GM19238 (cell line): ENCODE measurements at regions not wholly inside any gene's neighbourhood (a gene's known extent, or its start where the extent isn't known, plus 50 kb on each side); places are given as distances from the start of the nearest gene placed in this dataset.

Experiments used
- DNase-seq: peaks from one replicate; pipeline ENCODE4 v3.0.0; 2011; ENCODE audit warnings: low spot score; ENCODE audit not compliant: insufficient read length

DNA sequence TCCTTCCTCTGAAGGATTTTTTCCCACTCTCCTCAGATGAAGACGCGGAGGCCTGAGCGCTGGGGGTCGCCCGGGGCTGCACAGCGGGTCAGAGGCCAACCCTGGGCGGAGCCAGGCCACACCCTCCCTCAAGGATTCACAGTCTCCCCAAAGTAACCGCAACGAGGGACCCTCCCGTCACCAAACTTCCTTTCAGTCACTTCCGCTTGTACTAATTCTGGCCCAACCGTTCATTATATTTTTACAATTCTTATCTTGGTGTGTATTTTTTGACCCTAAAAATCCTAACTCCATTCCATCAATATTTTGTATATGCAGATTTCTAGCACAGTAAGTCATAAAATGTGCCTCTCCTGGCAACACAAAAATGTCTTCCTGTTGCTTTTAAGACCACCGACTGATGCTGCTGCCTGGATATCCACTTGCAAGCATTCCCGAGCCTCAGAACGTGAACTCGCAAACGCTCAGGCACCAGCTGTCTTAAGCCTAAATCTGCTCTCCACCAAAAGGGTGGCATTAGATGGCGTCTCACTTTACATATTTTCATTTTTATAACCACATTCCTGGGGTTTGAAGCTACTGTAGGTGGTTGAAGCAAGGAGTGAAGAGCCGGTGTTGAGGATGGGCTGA is 128.0 kb downstream of the DLL1 start:
- no peak for DNase-seq

DNA sequence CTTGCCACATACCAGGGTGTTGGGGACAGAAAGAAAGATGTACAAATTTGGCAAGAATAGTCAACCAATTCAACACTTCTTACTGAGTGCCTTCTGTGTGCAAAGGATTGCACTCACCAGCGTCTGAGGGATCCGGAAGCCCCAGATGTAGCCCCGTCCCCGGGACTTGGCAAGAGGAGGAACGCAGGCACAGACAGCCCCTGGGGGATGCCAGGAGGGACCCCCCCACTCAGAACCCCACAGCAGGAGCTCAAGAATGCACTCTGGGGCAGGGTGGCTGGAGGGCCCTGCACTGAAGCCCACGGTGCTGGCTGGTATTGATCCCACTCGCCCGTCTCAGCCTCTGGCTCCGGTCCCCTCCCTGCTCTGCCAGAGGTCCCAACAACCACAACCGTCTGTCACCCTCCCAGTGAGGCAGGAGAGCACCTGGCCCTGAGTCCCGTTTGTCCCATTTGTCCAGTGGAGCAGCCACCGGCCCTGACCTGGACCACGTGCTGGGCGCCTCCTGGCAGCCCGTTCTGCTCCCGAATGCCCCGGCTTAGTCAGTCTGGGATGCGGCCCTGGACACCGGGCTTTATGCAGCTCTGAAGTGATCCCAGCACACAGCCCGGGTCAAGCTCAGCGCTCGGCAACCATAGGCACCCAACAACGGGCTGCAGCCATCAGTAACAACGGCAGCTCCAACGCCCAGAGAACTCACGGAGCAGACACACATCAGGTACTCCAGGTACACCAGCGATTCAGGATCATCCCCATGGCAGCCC is 128.7 kb downstream of the DLL1 start:
- no peak for DNase-seq

DNA sequence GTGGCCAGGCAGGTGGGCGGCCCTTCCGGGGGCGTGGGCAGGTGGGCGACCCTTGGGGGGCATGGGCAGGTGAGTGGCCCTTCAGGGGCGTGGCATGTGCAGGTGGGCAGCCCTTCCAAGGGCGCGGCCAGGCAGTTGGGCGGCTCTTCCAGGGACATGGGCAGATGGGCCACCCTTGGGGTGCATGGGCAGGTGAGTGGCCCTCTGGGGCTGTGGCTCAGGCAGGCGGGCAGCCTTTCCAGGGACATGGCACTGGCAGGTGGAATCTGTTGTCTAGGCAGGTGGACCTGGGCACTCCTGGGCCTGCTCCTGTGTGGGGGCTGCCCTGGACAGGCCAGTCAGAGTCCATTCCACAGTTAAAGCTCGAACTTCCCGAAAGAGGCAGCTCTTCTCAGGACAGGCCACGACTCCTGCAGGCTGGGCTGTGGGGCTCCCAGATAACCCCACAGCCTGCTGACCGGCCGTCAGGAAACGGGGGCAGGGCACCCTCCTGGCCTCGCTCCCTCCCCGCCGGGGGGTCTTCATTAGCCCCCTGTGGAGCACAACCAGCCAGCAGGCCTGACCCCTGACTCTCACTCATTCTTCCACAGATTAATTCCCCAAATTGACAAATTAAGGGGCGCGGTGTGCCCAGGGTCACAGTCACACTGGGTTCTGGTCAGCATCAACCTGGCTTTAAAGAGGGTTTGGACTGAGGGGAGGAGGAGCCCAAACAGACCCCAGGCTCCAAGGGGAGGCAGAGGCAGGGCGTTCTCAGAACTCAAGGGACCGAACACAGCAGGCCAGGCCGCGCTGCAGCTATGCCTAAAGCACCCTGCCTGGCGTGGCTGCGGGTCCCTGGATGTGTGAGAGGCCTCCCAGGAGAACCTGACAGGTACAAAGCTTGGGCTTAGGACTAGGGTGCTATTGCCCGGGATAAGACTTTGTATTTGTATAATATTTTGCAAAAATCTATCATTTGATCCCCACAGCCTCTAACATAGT is 130.0 kb downstream of the DLL1 start:
- no peak for DNase-seq

- no peak for DNase-seq
These were observed 130.7 kb downstream of the DLL1 start for GRCh38 chr6:170160031-170160627.

- no peak for DNase-seq
These were observed 131.6 kb downstream of the DLL1 start for GRCh38 chr6:170159022-170159965.

DNA sequence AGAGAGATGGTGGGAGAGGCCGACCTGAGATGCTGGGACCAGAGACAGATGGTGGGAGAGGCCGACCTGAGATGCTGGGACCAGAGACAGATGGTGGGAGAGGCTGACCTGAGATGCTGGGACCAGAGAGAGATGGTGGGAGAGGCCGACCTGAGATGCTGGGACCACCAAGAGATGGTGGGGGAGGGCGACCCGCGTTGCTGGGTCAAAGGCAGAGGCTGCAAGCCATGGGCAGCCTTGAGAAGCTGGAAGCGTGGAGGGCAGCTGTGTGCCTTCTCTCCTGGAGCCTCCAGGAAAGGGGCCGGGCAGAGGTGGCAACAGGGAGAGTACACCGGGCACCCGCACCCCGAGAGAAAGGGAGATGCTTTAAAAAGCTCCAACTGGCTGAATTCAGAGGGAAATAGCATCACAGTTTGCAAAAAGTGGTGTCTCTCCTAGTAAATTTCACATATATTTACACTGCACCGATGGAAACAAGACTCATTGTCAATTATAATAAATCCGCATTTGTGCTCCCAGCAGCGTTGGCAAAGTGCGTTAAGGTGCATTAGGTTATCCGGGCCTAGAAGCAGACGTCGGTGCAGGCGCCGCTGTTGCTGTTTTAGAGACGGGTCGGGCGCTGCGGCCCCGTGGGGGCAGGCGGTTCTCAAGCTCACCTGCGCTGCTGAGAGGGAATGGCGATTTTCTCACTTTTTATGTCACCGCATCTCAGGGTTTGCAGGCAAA is 132.4 kb downstream of the DLL1 start:
- DNase-seq, result no peak

- DNase-seq, result no peak
These were observed 133.2 kb downstream of the DLL1 start for GRCh38 chr6:170157567-170158218.

GRCh38 chr6:170156448-170157375 is 134.2 kb downstream of the DLL1 start:
- no peak for DNase-seq

DNA sequence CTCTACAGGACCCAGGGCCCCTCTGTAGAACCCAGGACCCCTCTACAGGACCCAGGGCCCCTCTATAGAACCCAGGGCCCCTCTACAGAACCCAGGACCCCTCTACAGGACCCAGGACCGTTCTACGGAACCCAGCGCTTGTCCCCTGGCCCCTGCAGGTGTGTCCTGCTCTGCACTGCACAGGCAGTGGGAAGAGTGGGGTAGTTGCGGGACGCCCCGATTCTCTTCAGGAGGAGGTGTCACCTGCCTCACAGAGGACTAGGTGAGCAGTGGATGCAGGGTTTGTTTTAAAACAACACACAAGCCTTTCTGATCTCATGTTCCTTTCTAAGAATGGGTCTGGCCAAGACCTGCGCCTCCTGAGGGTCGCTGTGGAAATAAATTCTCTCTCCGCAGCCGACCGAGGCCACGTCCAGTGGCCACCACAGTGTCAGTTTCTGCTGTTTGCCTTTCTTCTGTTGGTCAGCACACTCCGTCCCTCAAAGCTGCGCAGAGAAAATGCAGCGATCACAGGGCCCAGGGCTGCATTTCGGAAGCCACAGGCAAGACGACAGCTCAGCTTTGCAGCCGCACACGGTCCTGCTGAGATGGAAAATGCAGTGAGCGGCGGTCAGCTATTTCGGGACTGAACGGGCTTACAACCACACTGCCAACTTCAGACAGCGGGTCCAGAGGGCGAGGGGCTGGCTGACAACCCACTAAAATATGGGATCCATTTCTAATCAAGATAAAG is 135.2 kb downstream of the DLL1 start:
- no peak for DNase-seq

DNA sequence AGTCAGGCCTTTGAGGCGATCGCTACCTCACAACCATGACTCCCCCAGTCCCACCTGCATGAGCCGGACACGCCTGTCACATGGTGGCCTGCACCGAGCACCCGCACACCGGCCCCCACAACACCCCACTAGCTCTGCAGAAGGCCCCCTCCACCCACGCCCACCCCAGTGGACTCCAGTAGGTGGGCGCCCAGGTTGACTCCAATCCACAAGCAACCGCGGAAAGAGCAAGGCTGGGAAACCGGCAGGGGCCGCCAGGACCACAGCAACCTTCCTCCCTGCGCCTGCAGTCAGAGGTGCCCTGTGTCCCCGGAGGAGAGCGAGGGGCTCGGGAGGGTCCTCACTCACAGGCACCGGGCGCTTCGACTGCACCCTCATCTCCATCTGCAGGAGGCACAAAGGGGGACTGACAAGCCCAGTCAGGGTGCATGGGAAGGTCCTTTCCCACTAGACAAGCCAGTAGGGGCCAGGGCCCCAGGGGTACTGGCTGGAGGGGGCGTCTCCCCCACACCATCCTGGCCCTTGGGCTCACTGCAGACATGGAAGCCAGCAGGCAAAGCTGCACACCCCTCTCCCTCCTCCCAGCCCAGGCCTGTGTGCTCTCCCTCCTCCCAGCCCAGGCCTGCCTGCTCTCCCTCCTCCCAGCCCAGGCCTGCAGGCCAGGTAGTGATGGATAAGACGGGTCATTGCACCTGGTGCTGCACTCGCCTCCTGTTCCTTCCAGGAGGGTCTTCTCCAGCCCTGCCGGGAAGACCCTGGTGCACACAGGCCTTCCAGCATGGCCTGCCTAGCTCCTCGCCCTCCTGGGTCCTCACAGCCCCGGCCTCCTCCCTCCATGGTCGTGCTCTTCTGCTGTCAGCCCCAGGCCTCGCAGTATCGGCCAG is 137.2 kb downstream of the DLL1 start:
- DNase-seq, result no peak

GRCh38 chr6:170152989-170153388 is 137.9 kb downstream of the DLL1 start:
- no peak for DNase-seq

GRCh38 chr6:170152124-170152926 is 138.6 kb downstream of the DLL1 start:
- DNase-seq, result no peak

DNA sequence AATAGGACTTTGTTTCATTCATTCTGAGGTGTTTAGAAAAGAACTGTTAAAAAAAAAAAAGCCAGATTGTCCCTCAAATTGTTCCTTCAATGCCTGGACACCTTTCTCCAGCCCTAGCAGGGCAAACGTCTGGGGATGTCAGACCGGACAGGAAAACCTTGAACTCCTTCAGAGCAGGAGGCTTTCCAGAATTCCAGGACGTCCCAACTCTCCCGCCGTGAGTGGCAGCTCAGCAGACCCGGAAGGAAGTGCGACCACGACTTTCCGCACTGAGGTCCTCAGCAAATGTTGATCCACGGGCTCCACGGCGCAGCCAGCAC is 139.1 kb downstream of the DLL1 start:
- DNase-seq, result no peak

DNA sequence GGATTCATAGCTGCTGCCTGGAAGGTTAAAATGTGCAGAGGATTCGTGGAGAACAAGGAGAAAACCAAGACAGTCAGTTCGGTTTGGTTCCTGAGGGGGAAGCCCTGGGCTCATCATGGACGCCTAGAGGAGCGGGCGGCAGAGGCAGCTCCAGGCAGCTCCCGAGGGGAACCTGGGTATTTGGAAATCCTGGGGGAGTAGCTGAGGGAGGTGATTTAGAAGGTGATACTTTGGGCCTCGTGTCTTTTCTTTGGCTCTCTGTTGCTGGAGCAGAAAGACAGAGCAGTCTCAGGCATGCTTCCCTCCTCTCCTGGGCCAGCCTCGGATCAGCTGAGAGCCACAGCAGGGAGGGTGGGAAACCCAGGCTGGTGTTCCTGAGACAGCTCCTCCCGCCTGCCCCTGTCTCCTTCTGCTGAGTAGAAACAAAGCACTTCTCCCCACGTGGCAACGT is 139.5 kb downstream of the DLL1 start:
- no peak for DNase-seq

- no peak for DNase-seq
These were observed 140.3 kb downstream of the DLL1 start for GRCh38 chr6:170150590-170150945.
